ENCODE measurements at regions not wholly inside any gene's neighbourhood (a gene's known extent, or its start where the extent isn't known, plus 50 kb on each side); places are given as distances from the start of the nearest gene placed in this dataset.

- no peak for DNase-seq (ENCODE audit: low spot score)
These were observed 350.4 kb upstream of the B3GAT1 start for GRCh38 chr11:134762248-134763029.

- DNase-seq (ENCODE audit: low spot score): no peak
These were observed 349.8 kb upstream of the B3GAT1 start for GRCh38 chr11:134761926-134762247.

- no peak for DNase-seq (ENCODE audit: low spot score)
These were observed 349.3 kb upstream of the B3GAT1 start for GRCh38 chr11:134761386-134761785.

GRCh38 chr11:134760957-134761356 lies 348.9 kb upstream of the B3GAT1 start:
- DNase-seq (ENCODE audit: low spot score): no peak

- DNase-seq (ENCODE audit: low spot score): no peak
These were observed 348.3 kb upstream of the B3GAT1 start for GRCh38 chr11:134760299-134760698.

- no peak for DNase-seq (ENCODE audit: low spot score)
These were observed 347.8 kb upstream of the B3GAT1 start for GRCh38 chr11:134759855-134760254.

GRCh38 chr11:134759274-134759673 lies 347.2 kb upstream of the B3GAT1 start:
- DNase-seq (ENCODE audit: low spot score): no peak

GRCh38 chr11:134758342-134758931 lies 346.4 kb upstream of the B3GAT1 start:
- DNase-seq (ENCODE audit: low spot score): no peak

- DNase-seq (ENCODE audit: low spot score): no peak
These were observed 345.6 kb upstream of the B3GAT1 start for GRCh38 chr11:134757633-134758032.

- DNase-seq (ENCODE audit: low spot score): no peak
These were observed 344.9 kb upstream of the B3GAT1 start for GRCh38 chr11:134756811-134757540.

- no peak for DNase-seq (ENCODE audit: low spot score)
These were observed 343.5 kb upstream of the B3GAT1 start for GRCh38 chr11:134755535-134755934.

GRCh38 chr11:134754521-134755198 lies 342.6 kb upstream of the B3GAT1 start:
- DNase-seq (ENCODE audit: low spot score): no peak

- no peak for DNase-seq (ENCODE audit: low spot score)
These were observed 341.9 kb upstream of the B3GAT1 start for GRCh38 chr11:134753771-134754520.

GRCh38 chr11:134752964-134753770 lies 341.1 kb upstream of the B3GAT1 start:
- DNase-seq (ENCODE audit: low spot score): no peak

- DNase-seq (ENCODE audit: low spot score): no peak
These were observed 340.5 kb upstream of the B3GAT1 start for GRCh38 chr11:134752526-134752925.

- no peak for DNase-seq (ENCODE audit: low spot score)
These were observed 339.7 kb upstream of the B3GAT1 start for GRCh38 chr11:134751766-134752165.

- DNase-seq (ENCODE audit: low spot score): no peak
These were observed 339.1 kb upstream of the B3GAT1 start for GRCh38 chr11:134751031-134751585.

- DNase-seq (ENCODE audit: low spot score): no peak
These were observed 338.6 kb upstream of the B3GAT1 start for GRCh38 chr11:134750619-134751018.

- no peak for DNase-seq (ENCODE audit: low spot score)
These were observed 337.2 kb upstream of the B3GAT1 start for GRCh38 chr11:134749040-134749839.

GRCh38 chr11:134746609-134747008 lies 334.6 kb upstream of the B3GAT1 start:
- no peak for DNase-seq (ENCODE audit: low spot score)

Data from RKO (cell line).